WTC11 (cell line): ENCODE measurements at regions not wholly inside any gene's neighbourhood (a gene's known extent, or its start where the extent isn't known, plus 50 kb on each side); places are given as distances from the start of the nearest gene placed in this dataset.

ENCODE experiments used
- ATAC-seq: fragments of 200-7000 bp; cut with Tn5 transposase; 2 replicates; pipeline ENCODE4 v1.10.0; 2021; ENCODE audit warnings: mild to moderate bottlenecking, moderate library complexity
- CTCF ChIA-PET: fragments of 300-600 bp; sonication (Branson Sonifier 250); formaldehyde crosslinking; loops from one replicate; lab custom pipeline; 2021; ENCODE audit warnings: antibody characterized with exemption; lab: Charles Lee
- POLR2A ChIA-PET: fragments of 350-600 bp; sonication (Branson Sonifier 250); formaldehyde crosslinking; loops from one replicate; lab custom pipeline; 2021; ENCODE audit warnings: antibody characterized with exemption; lab: Charles Lee
- DNase-seq: peaks from one replicate; pipeline ENCODE4 v3.0.0; 2021; ENCODE audit warnings: low spot score
- H3K27ac Mint-ChIP-seq: 2 replicates; pipeline ENCODE4 v1.8.0; 2021; ENCODE audit warnings: mixed read lengths
- H3K27me3 Mint-ChIP-seq: 2 replicates; pipeline ENCODE4 v1.8.0; 2021; ENCODE audit warnings: low read depth, mild to moderate bottlenecking, moderate library complexity, mixed read lengths
- H3K36me3 Mint-ChIP-seq: 2 replicates; pipeline ENCODE4 v1.8.0; 2021; ENCODE audit warnings: mixed read lengths
- H3K4me1 Mint-ChIP-seq: 2 replicates; pipeline ENCODE4 v1.8.0; 2022; ENCODE audit warnings: mixed read lengths
- H3K4me3 Mint-ChIP-seq: 2 replicates; pipeline ENCODE4 v1.8.0; 2021; ENCODE audit warnings: mild to moderate bottlenecking, moderate library complexity, mixed read lengths
- H3K9me3 Mint-ChIP-seq: 2 replicates; pipeline ENCODE4 v1.8.0; 2021; ENCODE audit warnings: mixed read lengths
- ESRRA ChIP-seq: sonication (generic); formaldehyde crosslinking; IDR thresholded peaks from 2 replicates; pipeline ENCODE4 v1.8.1; 2022; ENCODE audit warnings: mild to moderate bottlenecking, missing genetic modification reagents, borderline replicate concordance
- GRHL2 ChIP-seq: fragments of 250-450 bp; sonication (Bioruptor Pico); IDR thresholded peaks from 2 replicates; pipeline ENCODE4 v1.8.0; 2022; ENCODE audit warnings: mild to moderate bottlenecking, moderate library complexity; ENCODE audit not compliant: insufficient replicate concordance, severe bottlenecking
- HMGA2 ChIP-seq: fragments of 250-450 bp; sonication (Bioruptor Pico); IDR thresholded peaks from 2 replicates; pipeline ENCODE4 v1.4.0; 2021; ENCODE audit warnings: mild to moderate bottlenecking, moderate library complexity
- KAT7 ChIP-seq: sonication (generic); formaldehyde crosslinking; IDR thresholded peaks from 2 replicates; pipeline ENCODE4 v1.8.1; 2023; ENCODE audit warnings: missing genetic modification reagents, mild to moderate bottlenecking, borderline replicate concordance
- MYBL2 ChIP-seq: sonication (generic); formaldehyde crosslinking; IDR thresholded peaks from 2 replicates; pipeline ENCODE4 v1.8.1; 2023; ENCODE audit warnings: mild to moderate bottlenecking, moderate library complexity, missing genetic modification reagents
- NFE2L1 ChIP-seq: sonication (generic); formaldehyde crosslinking; IDR thresholded peaks from 2 replicates; pipeline ENCODE4 v1.8.1; 2023; ENCODE audit warnings: missing genetic modification reagents
- TEAD1 ChIP-seq: sonication (generic); formaldehyde crosslinking; IDR thresholded peaks from 2 replicates; pipeline ENCODE4 v1.8.0; 2022; ENCODE audit warnings: mild to moderate bottlenecking, missing genetic modification reagents
- ZNF671 ChIP-seq: fragments of 250-450 bp; sonication (Bioruptor Pico); IDR thresholded peaks from 2 replicates; pipeline ENCODE4 v1.8.0; 2021; ENCODE audit warnings: mild to moderate bottlenecking
- TF ChIP-seq, protein P1 (sequence below): sonication (generic); formaldehyde crosslinking; IDR thresholded peaks from 2 replicates; pipeline ENCODE4 v1.8.0; 2022; ENCODE audit warnings: missing genetic modification reagents
- TF ChIP-seq, protein P2 (sequence below): fragments of 250-450 bp; sonication (Bioruptor Pico); IDR thresholded peaks from 2 replicates; pipeline ENCODE4 v1.9.0; 2021; ENCODE audit warnings: moderate library complexity, mild to moderate bottlenecking, inconsistent platforms, borderline replicate concordance
- TF ChIP-seq, protein P3 (sequence below): sonication (generic); formaldehyde crosslinking; IDR thresholded peaks from 2 replicates; pipeline ENCODE4 v1.8.1; 2023; ENCODE audit warnings: mild to moderate bottlenecking, missing genetic modification reagents
- TF ChIP-seq, protein P4 (sequence below): fragments of 250-450 bp; sonication (Bioruptor Pico); IDR thresholded peaks from 2 replicates; pipeline ENCODE4 v1.9.0; 2021; ENCODE audit warnings: mild to moderate bottlenecking, borderline replicate concordance
- TF ChIP-seq, protein P5 (sequence below): fragments of 200-600 bp; IDR thresholded peaks from 2 replicates; pipeline ENCODE4 v1.8.0; 2022; ENCODE audit warnings: antibody characterized with exemption
- TF ChIP-seq, protein P6 (sequence below): sonication (generic); formaldehyde crosslinking; IDR thresholded peaks from 2 replicates; pipeline ENCODE4 v1.8.0; 2023; ENCODE audit warnings: mild to moderate bottlenecking, missing genetic modification reagents

DNA sequence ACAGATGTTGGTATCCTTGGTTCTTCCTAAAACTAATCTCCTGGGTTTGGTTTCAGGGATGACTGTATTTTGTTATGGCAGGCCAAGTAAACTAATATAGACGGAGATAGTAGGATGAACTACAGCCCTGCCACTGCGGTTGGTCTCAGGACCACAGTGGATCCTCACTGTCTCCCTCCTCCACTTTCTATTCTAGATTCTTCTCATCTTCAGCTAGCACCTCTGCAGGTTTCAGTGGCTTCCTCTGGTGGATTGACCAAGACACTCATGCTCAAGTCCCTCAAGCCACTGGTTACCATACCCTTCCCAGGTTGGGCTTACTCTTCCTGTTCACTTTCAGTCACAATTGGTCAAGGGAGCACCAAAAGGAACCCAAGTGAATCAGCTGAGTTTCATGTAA is 71.1 kb upstream of the CLDN18 start:
- CTCF ChIA-PET: no interaction called here
- no peak for ATAC-seq
- no peak for DNase-seq
- H3K4me3 Mint-ChIP-seq: no peak overlapping the region
- POLR2A ChIA-PET: no interaction called here
- H3K4me1 Mint-ChIP-seq: no peaks in the 10 kb centered on the region
- no peaks in the 10 kb centered on the region for H3K27me3 Mint-ChIP-seq
- no peak overlapping the region for H3K27ac Mint-ChIP-seq
- peaks cover 11% of the 10 kb centered on the region for H3K9me3 Mint-ChIP-seq
- no peaks in the 10 kb centered on the region for H3K36me3 Mint-ChIP-seq
- TF ChIP-seq HMGA2 (CRISPR knock-in tag) (no peak), NFE2L1 (CRISPR knock-in tag) (no peak), MYBL2 (CRISPR knock-in tag) (no peak), GRHL2 (CRISPR knock-in tag) (no peak)
- TF ChIP-seq, protein P1, sequence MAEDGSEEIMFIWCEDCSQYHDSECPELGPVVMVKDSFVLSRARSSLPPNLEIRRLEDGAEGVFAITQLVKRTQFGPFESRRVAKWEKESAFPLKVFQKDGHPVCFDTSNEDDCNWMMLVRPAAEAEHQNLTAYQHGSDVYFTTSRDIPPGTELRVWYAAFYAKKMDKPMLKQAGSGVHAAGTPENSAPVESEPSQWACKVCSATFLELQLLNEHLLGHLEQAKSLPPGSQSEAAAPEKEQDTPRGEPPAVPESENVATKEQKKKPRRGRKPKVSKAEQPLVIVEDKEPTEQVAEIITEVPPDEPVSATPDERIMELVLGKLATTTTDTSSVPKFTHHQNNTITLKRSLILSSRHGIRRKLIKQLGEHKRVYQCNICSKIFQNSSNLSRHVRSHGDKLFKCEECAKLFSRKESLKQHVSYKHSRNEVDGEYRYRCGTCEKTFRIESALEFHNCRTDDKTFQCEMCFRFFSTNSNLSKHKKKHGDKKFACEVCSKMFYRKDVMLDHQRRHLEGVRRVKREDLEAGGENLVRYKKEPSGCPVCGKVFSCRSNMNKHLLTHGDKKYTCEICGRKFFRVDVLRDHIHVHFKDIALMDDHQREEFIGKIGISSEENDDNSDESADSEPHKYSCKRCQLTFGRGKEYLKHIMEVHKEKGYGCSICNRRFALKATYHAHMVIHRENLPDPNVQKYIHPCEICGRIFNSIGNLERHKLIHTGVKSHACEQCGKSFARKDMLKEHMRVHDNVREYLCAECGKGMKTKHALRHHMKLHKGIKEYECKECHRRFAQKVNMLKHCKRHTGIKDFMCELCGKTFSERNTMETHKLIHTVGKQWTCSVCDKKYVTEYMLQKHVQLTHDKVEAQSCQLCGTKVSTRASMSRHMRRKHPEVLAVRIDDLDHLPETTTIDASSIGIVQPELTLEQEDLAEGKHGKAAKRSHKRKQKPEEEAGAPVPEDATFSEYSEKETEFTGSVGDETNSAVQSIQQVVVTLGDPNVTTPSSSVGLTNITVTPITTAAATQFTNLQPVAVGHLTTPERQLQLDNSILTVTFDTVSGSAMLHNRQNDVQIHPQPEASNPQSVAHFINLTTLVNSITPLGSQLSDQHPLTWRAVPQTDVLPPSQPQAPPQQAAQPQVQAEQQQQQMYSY (CRISPR knock-in tag): no peak

DNA sequence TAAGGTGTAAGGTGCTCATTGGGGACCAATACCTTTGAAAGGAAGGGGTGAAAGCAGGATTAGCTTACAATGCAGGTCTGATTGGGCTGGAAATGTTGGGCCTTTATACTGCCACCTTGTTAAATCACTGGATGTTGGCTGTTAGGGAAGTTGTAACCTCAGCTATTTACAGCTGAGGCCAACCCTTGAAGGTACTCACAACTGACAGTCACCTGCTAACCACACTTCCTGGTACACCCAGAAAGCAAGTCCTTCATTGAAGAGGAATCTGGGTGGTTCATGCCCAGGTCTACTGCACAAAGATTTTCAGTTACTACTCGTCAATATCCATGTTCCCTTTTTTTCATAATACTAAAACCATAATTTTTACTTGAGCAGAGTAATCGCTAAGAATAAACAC is 65.4 kb upstream of the CLDN18 start:
- ATAC-seq (no peak), DNase-seq (no peak)
- Mint-ChIP-seq H3K27me3 (peaks cover 15% of the 10 kb centered on the region), H3K4me3 (no peak overlapping the region), H3K9me3 (0 out of 2 replicates have a peak, but pooled peaks cover under 1% of the 10 kb centered on the region), H3K4me1 (peaks cover 19% of the 10 kb centered on the region), H3K27ac (no peak overlapping the region), H3K36me3 (no peaks in the 10 kb centered on the region)
- ChIA-PET POLR2A (no interaction called here), CTCF (interaction anchor here (1.8 kb wide), 1 partner anchor 27 kb away, joined by 5 read pairs; no protein-coding TSS in a partner anchor)
- TF ChIP-seq GRHL2 (CRISPR knock-in tag): no peak
- no peak for TF ChIP-seq KAT7
- TF ChIP-seq, protein P2, sequence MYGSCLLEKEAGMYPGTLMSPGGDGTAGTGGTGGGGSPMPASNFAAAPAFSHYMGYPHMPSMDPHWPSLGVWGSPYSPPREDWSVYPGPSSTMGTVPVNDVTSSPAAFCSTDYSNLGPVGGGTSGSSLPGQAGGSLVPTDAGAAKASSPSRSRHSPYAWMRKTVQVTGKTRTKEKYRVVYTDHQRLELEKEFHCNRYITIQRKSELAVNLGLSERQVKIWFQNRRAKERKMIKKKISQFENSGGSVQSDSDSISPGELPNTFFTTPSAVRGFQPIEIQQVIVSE (CRISPR knock-in tag): no peak
- TF ChIP-seq, protein P3, sequence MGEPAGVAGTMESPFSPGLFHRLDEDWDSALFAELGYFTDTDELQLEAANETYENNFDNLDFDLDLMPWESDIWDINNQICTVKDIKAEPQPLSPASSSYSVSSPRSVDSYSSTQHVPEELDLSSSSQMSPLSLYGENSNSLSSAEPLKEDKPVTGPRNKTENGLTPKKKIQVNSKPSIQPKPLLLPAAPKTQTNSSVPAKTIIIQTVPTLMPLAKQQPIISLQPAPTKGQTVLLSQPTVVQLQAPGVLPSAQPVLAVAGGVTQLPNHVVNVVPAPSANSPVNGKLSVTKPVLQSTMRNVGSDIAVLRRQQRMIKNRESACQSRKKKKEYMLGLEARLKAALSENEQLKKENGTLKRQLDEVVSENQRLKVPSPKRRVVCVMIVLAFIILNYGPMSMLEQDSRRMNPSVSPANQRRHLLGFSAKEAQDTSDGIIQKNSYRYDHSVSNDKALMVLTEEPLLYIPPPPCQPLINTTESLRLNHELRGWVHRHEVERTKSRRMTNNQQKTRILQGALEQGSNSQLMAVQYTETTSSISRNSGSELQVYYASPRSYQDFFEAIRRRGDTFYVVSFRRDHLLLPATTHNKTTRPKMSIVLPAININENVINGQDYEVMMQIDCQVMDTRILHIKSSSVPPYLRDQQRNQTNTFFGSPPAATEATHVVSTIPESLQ (CRISPR knock-in tag): no peak
- TF ChIP-seq ZNF671: no peak

DNA sequence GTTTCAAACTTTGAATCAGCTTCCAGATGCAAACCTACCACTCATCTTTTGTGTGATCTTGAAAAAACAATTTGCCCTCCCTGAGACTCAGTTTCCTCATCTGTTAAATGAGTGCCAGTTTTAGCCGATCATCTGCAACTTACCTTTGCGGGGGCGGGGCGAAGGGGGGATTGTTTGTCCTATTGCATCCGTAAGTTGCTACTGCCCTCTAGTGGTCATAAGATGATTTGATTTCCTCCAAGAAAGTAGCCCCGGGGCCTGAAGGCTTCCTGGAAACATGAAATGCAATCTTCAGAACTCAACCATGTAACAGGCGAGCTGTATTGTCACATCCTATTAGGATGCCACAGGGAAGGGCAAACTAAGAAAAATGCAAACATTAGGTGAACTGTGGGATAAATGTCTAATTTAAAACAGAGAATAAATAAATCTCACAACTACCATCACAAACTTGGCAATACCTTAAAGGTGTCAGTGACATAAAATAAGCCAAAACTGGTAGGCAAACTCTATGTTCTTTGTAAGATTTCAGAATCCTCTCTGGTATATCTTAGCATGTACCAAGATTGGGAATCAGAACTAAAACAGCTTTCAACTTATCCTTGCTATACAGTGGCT is 63.5 kb upstream of the CLDN18 start:
- CTCF ChIA-PET: interaction anchor here (0.6 to 1.4 kb wide), 11 partner anchors 15 to 293 kb away, joined by 3 to 7 read pairs (median 3); no protein-coding TSS in a partner anchor
- Mint-ChIP-seq H3K36me3 (no peaks in the 10 kb centered on the region), H3K4me1 (peaks cover 19% of the 10 kb centered on the region)

More for the DNA sequence above, 63.5 kb upstream of the CLDN18 start:
- ATAC-seq (peak; percentile 65), DNase-seq (peak; percentile 69)
- Mint-ChIP-seq H3K4me3 (no peak overlapping the region), H3K9me3 (peaks cover 9% of the 10 kb centered on the region), H3K27me3 (peaks cover 29% of the 10 kb centered on the region), H3K27ac (no peak overlapping the region)
- POLR2A ChIA-PET: no interaction called here
- TF ChIP-seq, protein P4, sequence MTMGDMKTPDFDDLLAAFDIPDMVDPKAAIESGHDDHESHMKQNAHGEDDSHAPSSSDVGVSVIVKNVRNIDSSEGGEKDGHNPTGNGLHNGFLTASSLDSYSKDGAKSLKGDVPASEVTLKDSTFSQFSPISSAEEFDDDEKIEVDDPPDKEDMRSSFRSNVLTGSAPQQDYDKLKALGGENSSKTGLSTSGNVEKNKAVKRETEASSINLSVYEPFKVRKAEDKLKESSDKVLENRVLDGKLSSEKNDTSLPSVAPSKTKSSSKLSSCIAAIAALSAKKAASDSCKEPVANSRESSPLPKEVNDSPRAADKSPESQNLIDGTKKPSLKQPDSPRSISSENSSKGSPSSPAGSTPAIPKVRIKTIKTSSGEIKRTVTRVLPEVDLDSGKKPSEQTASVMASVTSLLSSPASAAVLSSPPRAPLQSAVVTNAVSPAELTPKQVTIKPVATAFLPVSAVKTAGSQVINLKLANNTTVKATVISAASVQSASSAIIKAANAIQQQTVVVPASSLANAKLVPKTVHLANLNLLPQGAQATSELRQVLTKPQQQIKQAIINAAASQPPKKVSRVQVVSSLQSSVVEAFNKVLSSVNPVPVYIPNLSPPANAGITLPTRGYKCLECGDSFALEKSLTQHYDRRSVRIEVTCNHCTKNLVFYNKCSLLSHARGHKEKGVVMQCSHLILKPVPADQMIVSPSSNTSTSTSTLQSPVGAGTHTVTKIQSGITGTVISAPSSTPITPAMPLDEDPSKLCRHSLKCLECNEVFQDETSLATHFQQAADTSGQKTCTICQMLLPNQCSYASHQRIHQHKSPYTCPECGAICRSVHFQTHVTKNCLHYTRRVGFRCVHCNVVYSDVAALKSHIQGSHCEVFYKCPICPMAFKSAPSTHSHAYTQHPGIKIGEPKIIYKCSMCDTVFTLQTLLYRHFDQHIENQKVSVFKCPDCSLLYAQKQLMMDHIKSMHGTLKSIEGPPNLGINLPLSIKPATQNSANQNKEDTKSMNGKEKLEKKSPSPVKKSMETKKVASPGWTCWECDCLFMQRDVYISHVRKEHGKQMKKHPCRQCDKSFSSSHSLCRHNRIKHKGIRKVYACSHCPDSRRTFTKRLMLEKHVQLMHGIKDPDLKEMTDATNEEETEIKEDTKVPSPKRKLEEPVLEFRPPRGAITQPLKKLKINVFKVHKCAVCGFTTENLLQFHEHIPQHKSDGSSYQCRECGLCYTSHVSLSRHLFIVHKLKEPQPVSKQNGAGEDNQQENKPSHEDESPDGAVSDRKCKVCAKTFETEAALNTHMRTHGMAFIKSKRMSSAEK (CRISPR knock-in tag): no peak
- TF ChIP-seq, protein P5, sequence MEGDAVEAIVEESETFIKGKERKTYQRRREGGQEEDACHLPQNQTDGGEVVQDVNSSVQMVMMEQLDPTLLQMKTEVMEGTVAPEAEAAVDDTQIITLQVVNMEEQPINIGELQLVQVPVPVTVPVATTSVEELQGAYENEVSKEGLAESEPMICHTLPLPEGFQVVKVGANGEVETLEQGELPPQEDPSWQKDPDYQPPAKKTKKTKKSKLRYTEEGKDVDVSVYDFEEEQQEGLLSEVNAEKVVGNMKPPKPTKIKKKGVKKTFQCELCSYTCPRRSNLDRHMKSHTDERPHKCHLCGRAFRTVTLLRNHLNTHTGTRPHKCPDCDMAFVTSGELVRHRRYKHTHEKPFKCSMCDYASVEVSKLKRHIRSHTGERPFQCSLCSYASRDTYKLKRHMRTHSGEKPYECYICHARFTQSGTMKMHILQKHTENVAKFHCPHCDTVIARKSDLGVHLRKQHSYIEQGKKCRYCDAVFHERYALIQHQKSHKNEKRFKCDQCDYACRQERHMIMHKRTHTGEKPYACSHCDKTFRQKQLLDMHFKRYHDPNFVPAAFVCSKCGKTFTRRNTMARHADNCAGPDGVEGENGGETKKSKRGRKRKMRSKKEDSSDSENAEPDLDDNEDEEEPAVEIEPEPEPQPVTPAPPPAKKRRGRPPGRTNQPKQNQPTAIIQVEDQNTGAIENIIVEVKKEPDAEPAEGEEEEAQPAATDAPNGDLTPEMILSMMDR: peak; percentile 86
- TF ChIP-seq ESRRA (CRISPR knock-in tag) (no peak), TEAD1 (no peak)
- TF ChIP-seq, protein P6, sequence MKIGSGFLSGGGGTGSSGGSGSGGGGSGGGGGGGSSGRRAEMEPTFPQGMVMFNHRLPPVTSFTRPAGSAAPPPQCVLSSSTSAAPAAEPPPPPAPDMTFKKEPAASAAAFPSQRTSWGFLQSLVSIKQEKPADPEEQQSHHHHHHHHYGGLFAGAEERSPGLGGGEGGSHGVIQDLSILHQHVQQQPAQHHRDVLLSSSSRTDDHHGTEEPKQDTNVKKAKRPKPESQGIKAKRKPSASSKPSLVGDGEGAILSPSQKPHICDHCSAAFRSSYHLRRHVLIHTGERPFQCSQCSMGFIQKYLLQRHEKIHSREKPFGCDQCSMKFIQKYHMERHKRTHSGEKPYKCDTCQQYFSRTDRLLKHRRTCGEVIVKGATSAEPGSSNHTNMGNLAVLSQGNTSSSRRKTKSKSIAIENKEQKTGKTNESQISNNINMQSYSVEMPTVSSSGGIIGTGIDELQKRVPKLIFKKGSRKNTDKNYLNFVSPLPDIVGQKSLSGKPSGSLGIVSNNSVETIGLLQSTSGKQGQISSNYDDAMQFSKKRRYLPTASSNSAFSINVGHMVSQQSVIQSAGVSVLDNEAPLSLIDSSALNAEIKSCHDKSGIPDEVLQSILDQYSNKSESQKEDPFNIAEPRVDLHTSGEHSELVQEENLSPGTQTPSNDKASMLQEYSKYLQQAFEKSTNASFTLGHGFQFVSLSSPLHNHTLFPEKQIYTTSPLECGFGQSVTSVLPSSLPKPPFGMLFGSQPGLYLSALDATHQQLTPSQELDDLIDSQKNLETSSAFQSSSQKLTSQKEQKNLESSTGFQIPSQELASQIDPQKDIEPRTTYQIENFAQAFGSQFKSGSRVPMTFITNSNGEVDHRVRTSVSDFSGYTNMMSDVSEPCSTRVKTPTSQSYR (CRISPR knock-in tag): no peak
